ENCODE measurements at regions not wholly inside any gene's neighbourhood (a gene's known extent, or its start where the extent isn't known, plus 50 kb on each side); places are given as distances from the start of the nearest gene placed in this dataset.

- H3K4me1 Mint-ChIP-seq (ENCODE audit: low read depth): no peaks in the 10 kb centered on the region
- Histone ChIP-seq H3K27ac (ENCODE audit: low read depth in 1 of 2, low read length in 2 of 2) (no peak overlapping the region), H3K36me3 (ENCODE audit: insufficient read depth, low read length) (no peaks in the 10 kb centered on the region), H3K4me1 (ENCODE audit: insufficient read depth, low read length) (no peaks in the 10 kb centered on the region), H3K9me3 (ENCODE audit: control insufficient read depth in 1 of 2, insufficient read depth in 1 of 2, low read length in 2 of 2) (peaks cover 0 to 4% of the 10 kb centered on the region in 2 experiments), H3K4me3 (ENCODE audit: low read length) (no peak overlapping the region), H3K27me3 (ENCODE audit: control insufficient read depth in 1 of 2, insufficient read depth in 2 of 2, low read length in 2 of 2) (peaks cover 0 to 5% of the 10 kb centered on the region in 2 experiments)
- DNase-seq (no peak), ATAC-seq (ENCODE audit: poor library complexity) (no peak)
- no peak overlapping the region for H3K27ac Mint-ChIP-seq
- CTCF ChIA-PET: no interaction called here
- H3K9me3 Mint-ChIP-seq: no peaks in the 10 kb centered on the region
- intact Hi-C loops (cut with DNase I, micrococcal nuclease): no loop called here
- POLR2A ChIA-PET: no interaction called here
- H3K36me3 Mint-ChIP-seq (ENCODE audit: low read depth): no peaks in the 10 kb centered on the region
- peaks cover 9% of the 10 kb centered on the region for H3K27me3 Mint-ChIP-seq
- H3K4me3 Mint-ChIP-seq: no peak overlapping the region
- TF ChIP-seq CTCF (IDR thresholded peaks at IDR 0.05): no peak
Measured at GRCh38 chr16:50944033-50944432, 202.1 kb downstream of the CYLD start.

GRCh38 chr16:50942143-50942542 is 200.3 kb downstream of the CYLD start:
- Mint-ChIP-seq H3K27ac (no peak overlapping the region), H3K27me3 (peaks cover 18% of the 10 kb centered on the region), H3K9me3 (peaks cover 2% of the 10 kb centered on the region), H3K36me3 (ENCODE audit: low read depth) (no peaks in the 10 kb centered on the region), H3K4me1 (ENCODE audit: low read depth) (no peaks in the 10 kb centered on the region), H3K4me3 (no peak overlapping the region)
- intact Hi-C loops (cut with DNase I, micrococcal nuclease): no loop called here
- H3K4me3 ChIP-seq (ENCODE audit: low read length): no peak overlapping the region
- no peak for ATAC-seq (ENCODE audit: poor library complexity)
- peaks cover 0 to 4% of the 10 kb centered on the region in 2 experiments for H3K9me3 ChIP-seq (ENCODE audit: control insufficient read depth in 1 of 2, insufficient read depth in 1 of 2, low read length in 2 of 2)
- POLR2A ChIA-PET: no interaction called here
- H3K27ac ChIP-seq (ENCODE audit: low read depth in 1 of 2, low read length in 2 of 2): no peak overlapping the region
- CTCF ChIA-PET: no interaction called here
- no peaks in the 10 kb centered on the region for H3K4me1 ChIP-seq (ENCODE audit: insufficient read depth, low read length)
- no peaks in the 10 kb centered on the region for H3K36me3 ChIP-seq (ENCODE audit: insufficient read depth, low read length)
- DNase-seq: no peak
- H3K27me3 ChIP-seq (ENCODE audit: control insufficient read depth in 1 of 2, insufficient read depth in 2 of 2, low read length in 2 of 2): peaks cover 0 to 5% of the 10 kb centered on the region in 2 experiments
- no peak for TF ChIP-seq CTCF (IDR thresholded peaks at IDR 0.05)

GRCh38 chr16:50941681-50942080 is 199.8 kb downstream of the CYLD start:
- Histone ChIP-seq H3K27ac (ENCODE audit: low read depth in 1 of 2, low read length in 2 of 2) (no peak overlapping the region), H3K4me3 (ENCODE audit: low read length) (no peak overlapping the region), H3K9me3 (ENCODE audit: control insufficient read depth in 1 of 2, insufficient read depth in 1 of 2, low read length in 2 of 2) (peaks cover 0 to 3% of the 10 kb centered on the region in 2 experiments), H3K4me1 (ENCODE audit: insufficient read depth, low read length) (no peaks in the 10 kb centered on the region), H3K27me3 (ENCODE audit: control insufficient read depth in 1 of 2, insufficient read depth in 2 of 2, low read length in 2 of 2) (peaks cover 0 to 5% of the 10 kb centered on the region in 2 experiments), H3K36me3 (ENCODE audit: insufficient read depth, low read length) (no peaks in the 10 kb centered on the region)
- Mint-ChIP-seq H3K27me3 (peaks cover 23% of the 10 kb centered on the region), H3K36me3 (ENCODE audit: low read depth) (no peaks in the 10 kb centered on the region), H3K9me3 (peaks cover 2% of the 10 kb centered on the region), H3K27ac (no peak overlapping the region), H3K4me3 (no peak overlapping the region), H3K4me1 (ENCODE audit: low read depth) (no peaks in the 10 kb centered on the region)
- DNase-seq (no peak), ATAC-seq (ENCODE audit: poor library complexity) (no peak)
- POLR2A ChIA-PET: no interaction called here
- CTCF ChIA-PET: no interaction called here
- intact Hi-C loops (cut with DNase I, micrococcal nuclease): no loop called here
- TF ChIP-seq CTCF (IDR thresholded peaks at IDR 0.05): no peak
